ENCODE measurements at regions not wholly inside any gene's neighbourhood (a gene's known extent, or its start where the extent isn't known, plus 50 kb on each side); places are given as distances from the start of the nearest gene placed in this dataset.
"Not testable (repeated sequence)": the region's sequence is repeated elsewhere in the genome, so short reads cannot be mapped to it uniquely, and the experiment has no call there.

DNA sequence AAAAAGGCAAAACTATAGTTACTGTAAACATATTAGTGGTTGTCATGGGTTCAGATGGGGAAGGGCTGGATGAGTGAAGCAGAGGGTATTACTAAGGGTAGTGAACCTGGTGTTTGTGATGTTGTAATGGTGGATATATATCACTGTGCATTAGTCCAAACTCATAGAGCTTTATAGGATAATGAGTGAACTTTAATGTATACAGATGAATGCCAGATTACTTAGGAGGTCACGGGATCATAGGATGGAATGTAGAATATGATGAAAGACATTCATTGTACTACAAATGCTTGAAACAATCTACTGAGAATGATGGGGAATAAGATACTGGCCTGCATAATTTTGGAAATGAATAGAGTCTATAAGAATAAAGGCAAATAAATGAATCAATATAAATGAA, 226.7 kb upstream of the ZNF804A start:
- DNase-seq, result no peak

- no peak for DNase-seq
Measured at GRCh38 chr2:184372484-184372883, 225.8 kb upstream of the ZNF804A start.

DNA sequence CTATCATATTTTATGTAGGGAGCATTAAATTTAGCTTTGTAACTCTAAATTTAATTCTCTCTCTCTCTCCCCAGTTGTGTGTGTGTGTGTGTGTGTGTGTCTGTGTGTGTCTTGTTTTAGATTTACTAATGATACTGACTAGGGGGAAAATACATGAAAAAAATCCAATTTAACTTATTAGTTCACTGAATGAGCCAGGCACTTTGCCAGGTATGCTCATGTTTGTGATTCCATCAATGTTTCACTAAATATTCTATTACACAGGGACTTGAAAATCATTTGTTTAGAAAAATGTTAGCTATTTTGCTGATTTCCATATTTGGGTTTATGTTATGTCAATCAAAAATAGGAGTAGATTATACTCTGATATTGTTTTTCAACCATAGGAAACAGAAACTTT, 203.7 kb upstream of the ZNF804A start:
- DNase-seq, result no peak

GRCh38 chr2:184402381-184402780, 195.9 kb upstream of the ZNF804A start:
- DNase-seq, result no peak

DNA sequence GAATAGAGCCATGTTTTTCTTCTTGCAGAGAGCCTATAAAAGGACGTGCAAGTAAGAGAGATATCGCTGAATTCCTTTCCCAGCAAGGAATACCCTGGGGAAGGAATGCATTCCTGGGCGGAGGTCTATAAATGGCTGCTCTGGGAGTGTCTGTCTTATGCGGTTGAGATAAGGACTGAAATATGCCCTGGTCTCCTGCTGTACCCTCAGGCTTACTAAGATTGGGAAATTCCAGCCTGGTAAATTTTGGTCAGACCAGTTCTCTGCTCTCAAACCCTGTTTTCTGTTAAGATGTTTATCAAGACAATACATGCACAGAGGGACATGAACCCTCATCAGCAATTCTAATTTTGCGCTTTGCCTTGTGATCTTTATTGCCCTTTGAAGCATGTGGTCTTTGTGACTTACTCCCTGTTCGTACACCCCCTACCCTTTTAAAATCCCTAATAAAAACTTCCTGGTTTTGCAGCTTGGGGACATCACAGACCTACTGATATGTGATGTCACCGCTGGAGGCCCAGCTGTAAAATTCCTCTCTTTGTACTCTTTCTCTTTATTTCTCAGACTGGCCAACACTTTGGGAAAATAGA, 191.2 kb upstream of the ZNF804A start:
- DNase-seq, result not testable (repeated sequence)

GRCh38 chr2:184410160-184410559, 188.2 kb upstream of the ZNF804A start:
- DNase-seq, result no peak

DNA sequence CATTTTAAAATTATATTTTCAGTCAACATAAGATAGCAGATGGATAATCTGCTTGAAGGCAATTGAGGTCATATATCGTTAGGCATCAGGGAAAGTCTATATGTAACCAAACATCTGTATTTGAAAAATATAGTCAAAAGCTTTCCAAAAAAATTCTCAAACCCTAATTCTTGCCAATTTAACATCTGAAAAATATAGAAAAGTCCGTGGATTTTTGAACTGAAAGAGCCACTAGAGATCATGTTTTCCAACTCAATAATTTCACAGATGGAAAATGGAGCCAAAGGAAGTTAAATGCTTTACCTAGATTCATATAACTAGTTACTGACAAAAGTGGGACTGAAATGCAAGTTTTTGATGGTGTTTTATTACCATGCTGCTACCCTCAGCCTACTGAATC, 185.1 kb upstream of the ZNF804A start:
- DNase-seq, result no peak

GRCh38 chr2:184413671-184414229, 184.6 kb upstream of the ZNF804A start:
- no peak for DNase-seq

- no peak for DNase-seq
Measured at GRCh38 chr2:184416146-184416913, 182.0 kb upstream of the ZNF804A start.

GRCh38 chr2:184419744-184420143, 178.6 kb upstream of the ZNF804A start:
- no peak for DNase-seq

DNA sequence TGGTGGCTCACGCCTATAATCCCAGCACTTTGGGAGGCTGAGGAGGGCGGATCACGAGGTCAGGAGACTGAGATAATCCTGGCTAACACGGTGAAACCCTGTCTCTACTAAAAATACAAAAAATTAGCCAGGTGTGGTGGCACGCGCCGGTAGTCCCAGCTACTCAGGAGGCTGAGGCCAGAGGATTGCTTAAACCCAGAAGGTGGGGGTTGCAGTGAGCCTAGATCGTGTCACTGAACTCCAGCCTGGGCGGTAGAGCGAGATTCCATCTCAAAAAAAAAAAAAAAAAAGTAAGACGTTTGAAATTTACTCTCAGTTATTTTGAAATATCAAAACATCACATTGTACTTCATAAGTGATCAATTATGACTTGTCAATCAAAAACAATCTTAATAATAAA, 176.9 kb upstream of the ZNF804A start:
- not testable (repeated sequence) for DNase-seq

DNA sequence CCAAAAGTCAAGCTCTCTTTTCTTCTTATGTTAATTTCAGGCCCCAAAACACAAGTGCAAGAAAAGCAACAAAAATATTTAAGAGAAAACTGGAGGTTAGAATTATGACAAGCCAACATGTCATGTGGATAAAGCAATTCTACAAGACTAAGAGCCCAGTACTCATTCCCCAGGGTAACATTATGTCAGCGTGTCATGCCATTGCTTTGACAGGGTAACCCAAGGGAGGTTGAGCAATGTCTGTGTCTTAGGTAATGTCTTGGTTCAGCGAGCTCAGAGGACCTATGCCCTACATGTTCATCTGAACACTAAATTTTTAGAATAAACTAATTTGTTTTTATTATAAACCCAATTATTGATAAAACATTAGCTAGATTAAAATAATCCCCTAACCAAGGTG, 173.2 kb upstream of the ZNF804A start:
- no peak for DNase-seq

DNA sequence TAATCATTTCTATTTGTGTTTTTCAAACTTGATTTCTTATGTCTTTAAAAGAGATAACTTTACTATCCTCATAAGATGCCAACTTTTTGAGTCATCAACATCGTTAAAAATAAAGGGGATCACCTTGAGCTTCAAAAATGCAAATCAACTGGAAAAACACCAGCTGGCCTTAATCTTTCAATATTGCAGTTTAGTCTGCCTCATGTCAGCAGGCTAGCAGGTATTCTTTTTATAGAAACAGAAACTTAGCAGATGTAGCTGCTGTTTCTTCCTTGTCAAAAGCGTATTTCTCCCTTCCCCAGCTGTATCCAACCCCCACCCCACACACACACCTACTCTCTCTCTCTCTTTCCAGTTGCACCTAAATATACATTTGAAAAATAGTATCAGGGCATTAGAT, 154.1 kb upstream of the ZNF804A start:
- no peak for DNase-seq

DNA sequence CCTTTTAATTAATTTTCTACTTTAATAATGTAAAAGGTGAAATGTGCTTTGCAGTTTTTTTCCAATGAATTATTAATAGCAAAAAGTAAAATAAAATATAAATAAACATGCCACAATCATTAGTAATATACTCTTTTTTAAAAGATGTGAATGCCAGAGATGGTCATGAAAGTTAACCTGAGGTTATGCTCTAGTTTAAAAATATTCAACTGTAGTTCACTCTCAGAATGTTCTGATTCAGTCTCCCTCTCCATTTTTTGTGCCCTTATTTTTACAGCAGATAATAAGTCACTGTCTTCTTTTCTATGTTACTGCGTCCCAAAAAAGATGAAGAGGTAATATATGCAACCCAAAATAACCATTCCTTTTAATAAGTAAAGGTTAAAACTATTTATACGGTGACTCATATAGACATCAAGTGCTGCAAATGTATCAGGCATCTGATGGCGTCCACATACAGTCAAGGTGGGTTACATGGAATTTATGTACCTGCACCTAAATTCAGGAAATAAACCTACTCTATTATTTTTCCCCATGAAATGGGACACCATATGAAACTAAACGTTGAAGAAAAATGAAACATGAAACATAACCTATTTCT, 153.6 kb upstream of the ZNF804A start:
- no peak for DNase-seq

DNA sequence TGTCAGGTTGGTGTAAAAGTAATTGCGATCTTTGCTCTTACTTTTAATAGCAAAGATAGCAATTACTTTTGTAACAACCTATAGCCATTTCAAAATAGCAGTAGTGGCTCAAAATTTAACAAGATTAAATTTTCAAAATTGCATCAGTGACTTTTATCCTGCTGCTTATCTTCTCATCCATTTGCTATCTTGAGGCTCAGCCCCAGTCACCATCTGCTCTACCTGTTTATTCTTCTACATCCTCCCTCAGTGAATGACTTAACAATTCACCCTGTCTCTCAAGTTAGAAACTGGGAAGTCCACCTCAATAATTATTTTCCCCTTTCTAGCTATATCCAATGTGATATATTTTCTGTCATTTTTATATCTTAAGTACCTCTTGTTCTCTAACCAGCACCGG, 148.6 kb upstream of the ZNF804A start:
- DNase-seq, result no peak

GRCh38 chr2:184452907-184453306, 145.4 kb upstream of the ZNF804A start:
- no peak for DNase-seq

DNA sequence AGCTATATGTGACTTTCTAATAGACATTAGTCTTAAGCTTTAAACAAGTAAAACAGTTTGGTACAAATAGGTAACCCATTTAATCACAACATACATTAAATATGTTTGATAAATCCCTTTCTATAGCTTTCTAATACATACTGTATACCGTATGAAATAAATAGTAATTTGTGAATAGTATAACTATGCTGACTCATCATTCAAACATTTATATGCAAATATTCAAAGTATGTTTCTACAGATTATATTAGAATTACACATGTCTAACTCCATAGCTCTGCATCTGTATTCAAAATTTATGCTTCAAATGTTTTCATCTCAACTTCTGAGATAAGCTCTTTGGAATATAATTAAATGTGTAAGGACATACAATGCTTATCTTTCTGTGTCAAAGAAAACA, 142.7 kb upstream of the ZNF804A start:
- DNase-seq, result no peak

GRCh38 chr2:184456693-184457092, 141.6 kb upstream of the ZNF804A start:
- DNase-seq, result not testable (repeated sequence)

DNA sequence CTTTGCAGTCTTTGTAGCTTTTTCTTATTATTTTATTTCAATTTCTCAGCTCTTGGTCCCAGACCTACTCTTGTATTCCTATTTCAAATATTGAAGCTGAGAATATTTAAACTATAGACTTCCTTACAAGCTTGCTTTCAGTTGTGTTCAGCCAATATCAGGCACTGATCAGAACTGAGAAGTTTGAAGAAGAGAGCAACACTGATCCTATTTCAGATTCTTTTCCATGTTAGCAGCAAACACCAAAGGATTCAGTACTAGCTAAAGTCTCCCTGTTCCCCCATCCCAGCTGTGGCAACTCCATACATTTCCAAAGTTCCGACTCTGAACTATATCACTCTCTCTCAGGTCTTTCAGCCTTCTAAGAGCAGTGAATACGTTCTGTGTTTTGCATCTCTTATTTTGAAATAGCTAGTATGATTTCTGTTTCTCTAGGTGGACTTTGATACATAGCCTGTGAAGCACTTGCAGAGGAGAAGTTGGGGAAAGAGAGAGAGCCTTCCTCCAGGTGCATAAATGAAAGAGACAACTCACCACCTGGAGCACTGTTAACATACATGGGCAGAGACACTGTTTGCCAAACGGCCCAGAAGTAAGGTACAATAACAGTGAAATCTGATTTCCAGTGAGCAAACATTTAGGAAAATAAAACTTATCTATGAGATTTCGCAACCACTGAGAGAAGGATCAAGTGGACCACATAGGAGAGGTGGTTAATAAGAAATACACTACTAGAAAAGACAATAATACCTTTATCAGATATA, 135.0 kb upstream of the ZNF804A start:
- no peak for DNase-seq

- DNase-seq, result no peak
Measured at GRCh38 chr2:184463866-184464248, 134.5 kb upstream of the ZNF804A start.

- no peak for DNase-seq
Measured at GRCh38 chr2:184468826-184469225, 129.5 kb upstream of the ZNF804A start.

DNA sequence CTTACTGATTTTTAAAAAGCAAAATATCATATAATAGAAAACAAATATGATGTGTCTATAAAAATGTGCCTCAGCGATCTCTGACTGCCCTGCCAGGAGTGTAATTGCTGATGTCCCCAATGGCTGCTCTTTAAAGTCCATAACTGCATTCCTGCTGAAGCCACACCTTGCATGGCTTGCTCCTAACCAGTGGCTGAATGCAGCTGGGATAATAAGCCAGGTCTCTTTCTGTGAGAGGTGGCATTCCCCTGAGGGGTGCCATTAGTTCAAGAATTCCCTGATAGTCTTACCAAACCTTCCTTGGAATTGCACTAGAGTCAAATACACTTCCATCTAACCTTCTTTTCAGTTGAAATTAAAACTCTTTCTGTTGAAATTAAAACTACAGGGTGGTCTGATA, 125.8 kb upstream of the ZNF804A start:
- no peak for DNase-seq

DNA sequence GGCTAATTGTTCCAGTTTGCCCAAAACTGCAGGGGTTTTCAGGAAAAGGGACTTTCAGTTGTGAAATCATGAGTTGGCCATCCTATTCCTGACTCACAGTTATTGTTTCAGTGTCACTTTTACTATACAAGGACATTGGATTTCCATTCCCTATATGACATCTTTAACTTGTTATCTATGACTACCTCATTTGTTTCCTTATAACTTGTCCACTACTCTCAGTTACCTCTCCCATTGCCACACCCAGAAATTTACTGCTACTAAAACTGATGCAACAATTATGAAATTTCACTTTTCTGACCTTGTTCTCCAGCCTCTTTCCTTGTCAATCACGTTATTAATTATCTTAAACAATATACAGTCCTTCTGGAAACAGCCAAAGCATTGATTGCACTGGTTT, 116.5 kb upstream of the ZNF804A start:
- DNase-seq, result no peak
